OCI-LY3 (cell line): ENCODE measurements at regions not wholly inside any gene's neighbourhood (a gene's known extent, or its start where the extent isn't known, plus 50 kb on each side); places are given as distances from the start of the nearest gene placed in this dataset.
"Not testable (repeated sequence)": the region's sequence is repeated elsewhere in the genome, so short reads cannot be mapped to it uniquely, and the experiment has no call there.

ENCODE experiments used
- EZH2phosphoT487 ChIP-seq: fragments of 200-600 bp; shearing (Covaris generic); IDR thresholded peaks from 2 replicates; pipeline ENCODE4 v1.6.1; 2018; ENCODE audit warnings: antibody characterized with exemption, mixed run types, low read depth
- TF ChIP-seq, protein P1 (sequence below): fragments of 200-600, 300-600 bp; sonication (generic); IDR thresholded peaks from 2 replicates; pipeline ENCODE4 v1.5.1; 2014; ENCODE audit warnings: antibody characterized with exemption, low read length, low read depth

DNA sequence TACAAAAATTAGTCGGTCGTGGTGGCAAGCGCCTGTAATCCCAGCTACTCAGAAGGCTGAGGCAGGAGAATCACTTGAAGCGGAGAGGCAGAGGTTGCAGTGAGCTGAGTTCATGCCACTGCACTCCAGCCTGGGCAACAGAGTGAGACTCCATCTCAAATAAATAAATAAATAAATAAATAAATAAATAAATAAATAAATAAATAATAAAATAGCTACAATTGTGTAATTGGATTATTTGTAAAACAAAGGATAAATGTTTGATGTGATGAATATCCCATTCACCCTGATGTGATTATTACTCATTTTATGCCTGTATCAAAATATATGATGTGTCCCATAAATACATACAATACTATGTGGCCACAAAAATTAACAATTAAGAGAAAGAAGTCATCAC, 1127.0 kb upstream of the POT1 start:
- TF ChIP-seq, protein P1, sequence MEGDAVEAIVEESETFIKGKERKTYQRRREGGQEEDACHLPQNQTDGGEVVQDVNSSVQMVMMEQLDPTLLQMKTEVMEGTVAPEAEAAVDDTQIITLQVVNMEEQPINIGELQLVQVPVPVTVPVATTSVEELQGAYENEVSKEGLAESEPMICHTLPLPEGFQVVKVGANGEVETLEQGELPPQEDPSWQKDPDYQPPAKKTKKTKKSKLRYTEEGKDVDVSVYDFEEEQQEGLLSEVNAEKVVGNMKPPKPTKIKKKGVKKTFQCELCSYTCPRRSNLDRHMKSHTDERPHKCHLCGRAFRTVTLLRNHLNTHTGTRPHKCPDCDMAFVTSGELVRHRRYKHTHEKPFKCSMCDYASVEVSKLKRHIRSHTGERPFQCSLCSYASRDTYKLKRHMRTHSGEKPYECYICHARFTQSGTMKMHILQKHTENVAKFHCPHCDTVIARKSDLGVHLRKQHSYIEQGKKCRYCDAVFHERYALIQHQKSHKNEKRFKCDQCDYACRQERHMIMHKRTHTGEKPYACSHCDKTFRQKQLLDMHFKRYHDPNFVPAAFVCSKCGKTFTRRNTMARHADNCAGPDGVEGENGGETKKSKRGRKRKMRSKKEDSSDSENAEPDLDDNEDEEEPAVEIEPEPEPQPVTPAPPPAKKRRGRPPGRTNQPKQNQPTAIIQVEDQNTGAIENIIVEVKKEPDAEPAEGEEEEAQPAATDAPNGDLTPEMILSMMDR = not testable (repeated sequence)
- not testable (repeated sequence) for TF ChIP-seq EZH2phosphoT487
